Activated T-helper 17 cell treated with anti-CD3 and anti-CD28 coated beads, Interleukin-2, amount 50 U/mL, for 72 hours (primary cell): ENCODE measurements at regions not wholly inside any gene's neighbourhood (a gene's known extent, or its start where the extent isn't known, plus 50 kb on each side); places are given as distances from the start of the nearest gene placed in this dataset.

Experiments
- ATAC-seq: fragments of 150-1000 bp; cut with Tn5 transposase; replicated peaks from 2 replicates; pipeline ENCODE4 v1.10.0; 2021; ENCODE audit warnings: mild to moderate bottlenecking, moderate library complexity
- H3K27ac Mint-ChIP-seq: one replicate; pipeline ENCODE4 v1.8.0; 2022; ENCODE audit warnings: mixed read lengths
- H3K27me3 Mint-ChIP-seq: one replicate; pipeline ENCODE4 v1.8.0; 2022; ENCODE audit warnings: mixed read lengths
- H3K36me3 Mint-ChIP-seq: one replicate; pipeline ENCODE4 v1.8.0; 2022; ENCODE audit warnings: low read depth, mild to moderate bottlenecking, mixed read lengths
- H3K4me1 Mint-ChIP-seq: one replicate; pipeline ENCODE4 v1.8.0; 2022; ENCODE audit warnings: mixed read lengths
- H3K4me3 Mint-ChIP-seq: one replicate; pipeline ENCODE4 v1.8.0; 2022; ENCODE audit warnings: mild to moderate bottlenecking, mixed read lengths
- H3K9me3 Mint-ChIP-seq: one replicate; pipeline ENCODE4 v1.8.0; 2022; ENCODE audit warnings: mixed read lengths

DNA sequence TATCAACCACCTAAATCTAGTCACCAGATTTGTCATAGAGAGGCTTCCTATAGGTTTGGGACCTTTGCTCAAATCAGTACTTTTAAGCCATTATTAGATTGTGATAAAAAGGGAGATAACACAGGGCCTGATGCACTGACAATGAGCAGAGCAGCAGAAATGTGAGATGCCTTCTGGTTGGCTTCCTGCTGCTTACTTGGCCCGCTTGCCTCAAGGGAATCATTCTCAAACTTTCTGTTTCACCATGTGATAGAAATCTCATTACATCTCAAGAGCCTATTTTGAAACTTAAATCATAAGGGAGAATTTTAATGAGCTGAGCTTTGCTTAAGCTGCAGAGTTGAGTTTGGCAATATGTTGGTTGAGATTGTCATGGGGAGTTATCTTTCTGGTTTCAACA lies 606.0 kb downstream of the DHX35 start:
- H3K9me3 Mint-ChIP-seq: no peaks in the 10 kb centered on the region
- no peak for ATAC-seq
- no peak overlapping the region for H3K4me3 Mint-ChIP-seq
- no peaks in the 10 kb centered on the region for H3K36me3 Mint-ChIP-seq
- H3K4me1 Mint-ChIP-seq: no peaks in the 10 kb centered on the region
- no peak overlapping the region for H3K27ac Mint-ChIP-seq
- H3K27me3 Mint-ChIP-seq: peaks cover 3% of the 10 kb centered on the region

DNA sequence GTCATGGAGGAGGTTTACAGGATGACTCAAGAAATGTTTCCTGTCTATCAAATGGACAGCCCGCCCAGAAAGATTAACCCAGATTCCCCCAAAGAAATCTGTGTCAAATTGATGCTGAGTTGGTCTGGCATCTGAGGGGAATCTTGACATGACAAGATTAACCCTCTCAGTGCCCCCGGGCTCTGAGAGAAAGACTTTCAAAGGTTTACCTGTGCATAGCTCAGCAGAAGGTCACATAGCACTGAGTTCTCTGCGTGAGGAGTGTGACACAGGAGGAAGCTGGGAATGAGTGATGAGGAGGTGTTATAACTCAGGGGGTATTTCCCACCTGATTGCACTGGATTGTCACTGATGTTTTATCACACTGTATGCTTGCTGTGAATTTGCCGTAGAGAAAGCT lies 601.2 kb downstream of the DHX35 start:
- Mint-ChIP-seq H3K36me3 (no peaks in the 10 kb centered on the region), H3K9me3 (no peaks in the 10 kb centered on the region), H3K4me3 (no peak overlapping the region), H3K27ac (no peak overlapping the region), H3K27me3 (peaks cover 3% of the 10 kb centered on the region), H3K4me1 (no peaks in the 10 kb centered on the region)
- ATAC-seq: peak; percentile 69

DNA sequence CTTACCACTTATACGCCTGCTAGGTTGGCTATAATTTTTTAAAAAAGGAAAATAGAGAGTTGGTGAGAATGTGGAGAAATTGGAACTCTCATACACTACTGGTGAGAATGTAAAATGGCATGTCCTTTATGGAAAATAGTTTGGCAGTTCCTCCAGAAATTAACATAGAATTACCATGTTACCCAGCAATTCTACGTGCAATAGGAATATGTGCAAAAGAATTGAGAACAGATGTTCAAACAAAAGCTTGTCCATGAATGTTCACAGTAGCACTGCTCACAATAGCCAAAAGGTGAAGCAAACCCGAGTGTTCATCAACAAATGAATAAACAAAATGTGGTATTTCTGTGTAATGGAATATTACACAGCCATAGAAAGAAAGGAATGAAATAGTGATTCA lies 592.2 kb downstream of the DHX35 start:
- no peak for ATAC-seq
- H3K36me3 Mint-ChIP-seq: no peaks in the 10 kb centered on the region
- H3K4me3 Mint-ChIP-seq: no peak overlapping the region
- H3K9me3 Mint-ChIP-seq: no peaks in the 10 kb centered on the region
- no peaks in the 10 kb centered on the region for H3K27me3 Mint-ChIP-seq
- H3K27ac Mint-ChIP-seq: no peak overlapping the region
- H3K4me1 Mint-ChIP-seq: no peaks in the 10 kb centered on the region

DNA sequence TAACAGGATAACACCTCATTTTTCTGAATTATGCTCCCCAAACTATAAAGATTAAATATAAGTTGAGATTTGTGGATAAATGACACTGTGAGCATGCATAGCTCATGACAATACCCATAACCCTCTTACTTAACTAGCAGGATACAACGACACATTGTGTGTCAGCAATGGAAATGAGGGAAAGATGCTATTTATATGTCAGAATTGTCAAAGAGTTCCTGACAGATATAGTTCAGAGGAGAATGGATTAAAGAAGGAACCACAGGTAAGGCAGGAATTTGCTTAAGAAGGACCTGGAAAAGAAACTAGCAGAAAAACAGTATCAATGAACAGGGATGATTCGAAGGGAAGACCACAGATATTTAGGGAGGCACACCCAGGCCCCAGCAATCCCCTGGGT lies 591.0 kb downstream of the DHX35 start:
- H3K27me3 Mint-ChIP-seq: no peaks in the 10 kb centered on the region
- H3K4me1 Mint-ChIP-seq: no peaks in the 10 kb centered on the region
- H3K36me3 Mint-ChIP-seq: no peaks in the 10 kb centered on the region
- no peak for ATAC-seq
- peaks cover under 1% of the 10 kb centered on the region for H3K9me3 Mint-ChIP-seq
- H3K4me3 Mint-ChIP-seq: no peak overlapping the region
- H3K27ac Mint-ChIP-seq: no peak overlapping the region

DNA sequence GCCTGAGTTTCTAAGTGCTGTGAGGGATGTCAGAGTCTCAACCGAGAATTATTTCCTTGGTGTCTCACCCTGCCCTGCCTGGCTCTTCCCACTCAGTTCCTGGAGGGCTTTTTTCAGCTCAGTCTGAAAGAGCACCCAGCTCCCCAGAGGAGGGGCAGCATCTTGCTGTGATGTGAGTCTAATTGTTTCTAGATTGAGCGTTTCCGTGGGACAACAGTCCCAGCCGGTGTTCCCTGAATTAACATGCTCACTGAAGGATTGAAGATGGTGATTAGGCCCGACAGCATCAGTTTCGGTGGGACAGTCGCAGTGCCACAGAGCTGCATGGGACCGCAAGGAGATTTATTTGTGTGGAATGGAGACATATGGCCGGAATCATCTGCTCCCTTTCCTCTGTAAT lies 587.6 kb downstream of the DHX35 start:
- Mint-ChIP-seq H3K4me1 (no peaks in the 10 kb centered on the region), H3K36me3 (no peaks in the 10 kb centered on the region), H3K27me3 (no peaks in the 10 kb centered on the region), H3K27ac (no peak overlapping the region), H3K9me3 (peaks cover 7% of the 10 kb centered on the region), H3K4me3 (no peak overlapping the region)
- no peak for ATAC-seq

DNA sequence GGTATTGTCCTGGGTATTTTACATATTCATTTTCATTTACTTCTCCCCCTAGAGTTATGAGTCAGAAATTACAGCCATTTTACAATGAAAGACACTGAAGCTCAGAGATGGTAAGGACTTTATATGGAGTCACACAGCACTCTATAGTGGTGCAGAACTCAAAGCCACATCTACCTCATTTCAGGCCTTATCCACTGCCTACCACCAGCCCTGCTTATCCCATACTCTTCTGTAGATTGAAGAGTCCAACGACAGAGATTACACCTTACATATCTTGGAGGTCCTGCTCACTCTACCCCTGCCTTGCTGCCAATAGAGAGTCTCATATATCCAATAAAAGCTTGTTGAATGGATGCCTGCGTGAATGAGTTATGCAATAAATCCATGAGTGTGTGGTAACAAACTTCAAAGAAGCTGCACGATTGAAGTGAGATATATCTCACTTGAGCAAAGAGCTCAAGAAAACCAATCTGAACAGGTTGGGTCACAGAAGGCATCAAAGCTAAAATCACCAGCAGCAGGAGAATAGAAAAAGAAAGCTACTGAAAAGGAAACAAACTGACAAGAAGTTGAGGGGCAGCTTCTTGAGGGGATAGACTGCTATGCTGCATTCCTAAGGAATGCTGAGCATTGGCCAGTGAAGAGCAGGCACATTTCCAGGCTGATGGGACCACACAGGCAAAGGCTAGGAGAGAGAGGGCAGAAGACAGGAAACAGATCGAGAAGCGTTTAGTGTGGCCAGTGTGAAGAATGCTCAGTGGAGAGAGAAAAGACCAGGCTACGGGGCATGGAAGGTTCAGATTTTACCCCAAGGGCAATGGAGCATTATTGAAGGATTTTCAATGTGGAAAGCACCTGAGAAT lies 585.6 kb downstream of the DHX35 start:
- Mint-ChIP-seq H3K4me3 (no peak overlapping the region), H3K36me3 (no peaks in the 10 kb centered on the region), H3K4me1 (no peaks in the 10 kb centered on the region), H3K9me3 (peaks cover 7% of the 10 kb centered on the region), H3K27ac (no peak overlapping the region), H3K27me3 (no peaks in the 10 kb centered on the region)
- ATAC-seq: no peak

DNA sequence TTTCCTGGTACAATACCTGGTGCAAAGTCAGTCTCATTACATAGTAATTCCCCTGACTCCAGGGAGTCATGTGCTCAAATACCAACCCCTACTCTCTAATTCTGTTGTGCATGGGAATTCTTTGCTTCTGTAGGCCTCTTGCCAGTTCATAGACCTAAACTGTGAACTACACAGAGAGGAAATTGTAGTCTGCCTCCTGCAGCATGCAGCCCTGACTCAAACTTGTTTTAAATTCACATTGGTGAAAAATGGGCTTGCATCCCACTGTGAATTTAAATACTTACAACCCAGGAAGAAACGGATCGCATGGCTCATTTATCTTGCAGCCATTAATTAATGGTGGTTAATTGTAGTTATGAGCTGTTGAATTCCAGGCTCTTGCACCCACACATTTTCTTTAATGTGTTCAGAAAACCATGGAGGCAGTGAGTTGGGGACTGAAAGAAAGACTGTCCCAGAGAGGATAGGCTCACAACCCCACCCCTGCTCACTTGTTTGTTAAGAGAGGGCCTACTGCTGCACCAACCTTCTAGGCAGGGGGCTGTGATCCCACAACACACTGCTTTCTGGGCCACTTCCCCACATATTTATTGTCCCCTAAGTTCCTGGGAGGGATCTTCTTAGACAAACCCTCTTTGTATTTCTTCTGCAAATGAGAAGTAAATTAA lies 579.1 kb downstream of the DHX35 start:
- no peaks in the 10 kb centered on the region for H3K36me3 Mint-ChIP-seq

DNA sequence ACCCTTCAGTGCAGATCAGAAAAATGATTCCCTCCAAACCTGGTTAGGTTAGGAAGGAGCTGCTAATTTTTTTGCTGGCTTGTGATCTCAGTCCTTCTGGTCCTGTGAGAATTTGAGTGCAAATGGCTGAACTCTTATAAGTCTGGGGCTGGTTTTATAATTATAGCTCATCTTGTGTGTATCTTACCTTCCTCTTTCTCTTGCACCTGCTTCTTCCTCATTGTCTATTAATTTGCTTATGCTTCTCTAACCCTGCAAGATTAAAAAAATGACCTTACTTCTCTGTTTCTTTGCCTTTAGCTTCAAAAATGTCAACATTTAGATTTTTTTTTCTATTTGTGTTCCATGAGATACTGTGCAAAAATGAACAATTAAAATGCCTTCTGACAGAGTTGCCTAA lies 576.2 kb downstream of the DHX35 start:
- no peaks in the 10 kb centered on the region for H3K4me1 Mint-ChIP-seq
- no peaks in the 10 kb centered on the region for H3K9me3 Mint-ChIP-seq
- ATAC-seq: no peak
- no peaks in the 10 kb centered on the region for H3K36me3 Mint-ChIP-seq
- no peak overlapping the region for H3K27ac Mint-ChIP-seq
- H3K27me3 Mint-ChIP-seq: no peaks in the 10 kb centered on the region
- H3K4me3 Mint-ChIP-seq: no peak overlapping the region

More for the DNA sequence above, 579.1 kb downstream of the DHX35 start:
- no peaks in the 10 kb centered on the region for H3K27me3 Mint-ChIP-seq
- no peaks in the 10 kb centered on the region for H3K4me1 Mint-ChIP-seq
- no peak for ATAC-seq
- H3K9me3 Mint-ChIP-seq: peaks cover 3% of the 10 kb centered on the region
- no peak overlapping the region for H3K27ac Mint-ChIP-seq
- no peak overlapping the region for H3K4me3 Mint-ChIP-seq

DNA sequence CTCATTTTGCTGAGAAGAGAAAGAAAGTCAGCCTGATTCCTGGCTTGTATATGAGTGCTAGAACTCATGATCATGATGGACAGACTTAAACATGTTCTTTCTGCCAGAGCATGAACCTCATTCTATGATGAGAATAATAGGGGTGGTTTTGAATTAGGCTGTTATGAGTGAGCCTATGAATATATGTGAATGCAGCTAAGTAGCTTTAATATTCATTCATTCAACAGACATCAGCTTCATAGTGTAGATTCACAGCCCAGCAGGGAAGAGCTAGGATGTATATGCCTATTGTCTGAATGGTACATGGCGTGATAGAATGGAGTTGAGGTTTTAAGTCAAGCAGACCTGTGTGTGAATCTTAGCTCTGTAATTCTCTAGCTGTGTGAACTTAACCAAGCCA lies 573.2 kb downstream of the DHX35 start:
- H3K27me3 Mint-ChIP-seq: no peaks in the 10 kb centered on the region
- no peaks in the 10 kb centered on the region for H3K36me3 Mint-ChIP-seq
- H3K4me3 Mint-ChIP-seq: no peak overlapping the region
- ATAC-seq: no peak
- no peaks in the 10 kb centered on the region for H3K9me3 Mint-ChIP-seq
- H3K4me1 Mint-ChIP-seq: no peaks in the 10 kb centered on the region
- H3K27ac Mint-ChIP-seq: no peak overlapping the region

DNA sequence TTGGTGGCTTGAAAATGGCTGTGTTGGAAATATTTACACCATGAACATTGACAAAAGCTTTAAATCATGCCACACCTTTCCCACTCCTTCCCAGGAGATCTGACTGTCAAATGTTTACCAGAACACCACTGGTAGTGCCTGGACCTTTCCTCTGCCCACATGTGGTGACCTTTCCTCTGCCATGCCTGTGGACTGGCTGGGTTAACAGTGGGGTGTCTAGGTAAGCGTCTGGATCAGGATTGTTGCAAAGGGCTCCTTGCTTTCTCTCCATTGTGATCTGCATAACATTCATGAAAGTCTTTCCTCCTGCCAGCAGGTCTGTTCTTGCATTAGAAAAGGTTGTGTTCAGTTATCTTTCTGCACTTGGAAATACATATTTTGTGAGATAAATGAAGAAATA lies 572.7 kb downstream of the DHX35 start:
- Mint-ChIP-seq H3K4me1 (no peaks in the 10 kb centered on the region), H3K36me3 (no peaks in the 10 kb centered on the region), H3K27me3 (no peaks in the 10 kb centered on the region), H3K9me3 (no peaks in the 10 kb centered on the region), H3K4me3 (no peak overlapping the region), H3K27ac (no peak overlapping the region)
- ATAC-seq: no peak

DNA sequence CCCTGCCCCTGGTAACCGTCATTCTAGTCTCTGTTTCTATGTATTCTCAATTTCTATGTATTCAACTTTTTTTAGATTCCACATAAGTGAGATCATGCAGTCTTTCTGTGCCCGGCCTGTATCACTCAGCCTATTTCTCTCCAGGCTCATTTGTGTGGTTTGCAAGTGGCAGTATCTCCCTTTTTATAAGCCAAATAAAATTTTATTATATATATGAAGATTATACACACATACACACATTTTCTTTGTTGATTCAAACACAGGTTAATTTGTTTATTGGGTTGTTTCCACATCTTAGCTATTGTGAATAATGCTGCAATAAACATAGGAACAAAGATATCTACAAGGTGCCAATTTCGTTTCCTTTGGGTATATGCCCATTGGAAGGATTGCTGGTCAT lies 571.7 kb downstream of the DHX35 start:
- H3K9me3 Mint-ChIP-seq: no peaks in the 10 kb centered on the region
- no peaks in the 10 kb centered on the region for H3K4me1 Mint-ChIP-seq
- no peak for ATAC-seq
- H3K27ac Mint-ChIP-seq: no peak overlapping the region
- no peak overlapping the region for H3K4me3 Mint-ChIP-seq
- H3K27me3 Mint-ChIP-seq: no peaks in the 10 kb centered on the region
- H3K36me3 Mint-ChIP-seq: no peaks in the 10 kb centered on the region

DNA sequence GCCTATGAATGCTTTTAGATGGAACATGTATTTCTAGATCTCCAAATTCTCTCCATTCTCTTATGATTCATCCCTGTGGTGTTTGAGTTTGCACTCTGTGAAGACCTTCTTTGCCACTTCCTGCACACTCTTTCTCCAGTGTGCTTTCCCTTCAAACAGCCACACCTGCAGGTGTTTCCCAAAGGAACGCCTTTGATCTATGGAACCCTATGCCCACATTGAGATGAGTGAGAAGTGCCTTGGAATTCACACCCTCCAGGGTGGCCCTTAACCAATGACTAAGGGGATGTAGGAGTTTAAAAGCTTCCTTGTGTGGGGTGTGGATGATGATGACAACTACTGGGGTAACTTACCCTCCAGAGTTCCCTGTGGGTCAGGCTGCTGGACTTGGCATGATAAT lies 570.1 kb downstream of the DHX35 start:
- ATAC-seq: no peak
- Mint-ChIP-seq H3K36me3 (no peaks in the 10 kb centered on the region), H3K4me1 (no peaks in the 10 kb centered on the region), H3K4me3 (no peak overlapping the region), H3K9me3 (no peaks in the 10 kb centered on the region), H3K27me3 (no peaks in the 10 kb centered on the region), H3K27ac (no peak overlapping the region)

DNA sequence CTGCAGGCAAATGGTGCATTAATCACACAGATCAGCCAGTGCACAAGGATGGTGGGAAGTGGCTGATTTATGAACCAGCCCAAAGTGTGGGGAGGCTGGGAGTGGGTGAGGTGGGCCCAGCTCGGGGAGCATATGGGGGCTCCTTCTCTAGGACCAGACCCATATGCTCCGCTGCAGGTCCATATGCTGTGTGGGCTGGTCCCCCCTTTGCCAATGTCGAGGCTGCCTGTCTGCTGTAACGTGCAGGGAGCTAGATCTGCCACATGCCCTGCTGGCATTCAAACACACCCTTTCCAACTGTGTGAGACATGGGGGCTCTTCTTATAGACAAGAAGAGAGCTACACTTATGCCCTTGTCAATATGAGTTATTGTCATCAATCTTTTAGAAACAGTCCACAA lies 566.3 kb downstream of the DHX35 start:
- no peaks in the 10 kb centered on the region for H3K9me3 Mint-ChIP-seq
- H3K36me3 Mint-ChIP-seq: no peaks in the 10 kb centered on the region
- no peak overlapping the region for H3K27ac Mint-ChIP-seq
- H3K4me1 Mint-ChIP-seq: no peaks in the 10 kb centered on the region
- H3K4me3 Mint-ChIP-seq: no peak overlapping the region
- no peaks in the 10 kb centered on the region for H3K27me3 Mint-ChIP-seq
- no peak for ATAC-seq

DNA sequence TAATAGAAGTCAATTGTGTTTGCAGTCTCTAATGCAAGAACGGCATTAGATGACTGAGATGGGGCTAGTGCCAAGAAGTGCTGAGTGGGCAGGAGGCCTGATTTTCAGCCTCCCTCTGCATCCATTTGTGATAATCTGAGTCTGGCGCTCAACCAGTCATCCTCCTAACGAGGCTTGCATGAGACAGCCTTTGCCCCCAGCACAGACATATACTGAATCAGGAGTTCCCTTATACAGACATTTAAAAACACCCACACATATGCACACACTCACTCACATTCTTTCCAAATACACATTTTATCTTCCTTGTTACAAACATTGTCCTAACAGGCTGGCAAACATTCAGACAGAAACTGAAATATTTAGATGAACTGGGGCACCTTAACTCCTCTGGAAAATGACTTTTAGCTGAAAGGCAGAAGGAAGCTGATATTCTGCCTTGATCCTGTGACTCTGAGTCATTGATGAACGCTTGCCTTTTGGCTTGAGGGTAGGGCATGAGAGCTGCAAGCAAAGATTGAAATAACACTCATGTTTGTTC lies 562.3 kb downstream of the DHX35 start:
- H3K4me1 Mint-ChIP-seq: no peaks in the 10 kb centered on the region
- H3K9me3 Mint-ChIP-seq: no peaks in the 10 kb centered on the region
- H3K36me3 Mint-ChIP-seq: no peaks in the 10 kb centered on the region
- no peak for ATAC-seq
- no peak overlapping the region for H3K27ac Mint-ChIP-seq
- H3K4me3 Mint-ChIP-seq: no peak overlapping the region
- peaks cover 4% of the 10 kb centered on the region for H3K27me3 Mint-ChIP-seq

DNA sequence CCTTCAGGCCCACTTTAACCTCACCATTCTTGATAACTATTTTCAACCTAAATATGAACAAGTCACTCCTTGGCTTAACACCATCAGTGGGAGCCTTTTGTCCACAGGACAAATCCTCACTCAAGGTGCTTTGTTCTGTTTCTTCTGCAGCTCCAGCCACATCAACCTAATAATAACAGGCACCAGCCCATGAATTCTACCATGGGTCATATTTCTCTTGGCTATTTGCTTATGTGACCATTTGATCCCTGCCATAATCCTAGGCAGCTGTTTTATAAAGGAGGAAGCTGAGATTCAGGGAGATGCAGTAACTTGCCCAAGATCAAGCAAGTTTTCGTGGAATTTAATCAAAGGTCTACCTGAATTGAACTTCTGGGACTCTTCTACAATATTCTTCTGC lies 561.3 kb downstream of the DHX35 start:
- Mint-ChIP-seq H3K9me3 (no peaks in the 10 kb centered on the region), H3K36me3 (no peaks in the 10 kb centered on the region), H3K27me3 (peaks cover 4% of the 10 kb centered on the region), H3K4me1 (no peaks in the 10 kb centered on the region), H3K27ac (no peak overlapping the region), H3K4me3 (no peak overlapping the region)
- no peak for ATAC-seq
